ENCODE measurements at regions not wholly inside any gene's neighbourhood (a gene's known extent, or its start where the extent isn't known, plus 50 kb on each side); places are given as distances from the start of the nearest gene placed in this dataset.
"Not testable (repeated sequence)": the region's sequence is repeated elsewhere in the genome, so short reads cannot be mapped to it uniquely, and the experiment has no call there.

- TF ChIP-seq, protein P1, sequence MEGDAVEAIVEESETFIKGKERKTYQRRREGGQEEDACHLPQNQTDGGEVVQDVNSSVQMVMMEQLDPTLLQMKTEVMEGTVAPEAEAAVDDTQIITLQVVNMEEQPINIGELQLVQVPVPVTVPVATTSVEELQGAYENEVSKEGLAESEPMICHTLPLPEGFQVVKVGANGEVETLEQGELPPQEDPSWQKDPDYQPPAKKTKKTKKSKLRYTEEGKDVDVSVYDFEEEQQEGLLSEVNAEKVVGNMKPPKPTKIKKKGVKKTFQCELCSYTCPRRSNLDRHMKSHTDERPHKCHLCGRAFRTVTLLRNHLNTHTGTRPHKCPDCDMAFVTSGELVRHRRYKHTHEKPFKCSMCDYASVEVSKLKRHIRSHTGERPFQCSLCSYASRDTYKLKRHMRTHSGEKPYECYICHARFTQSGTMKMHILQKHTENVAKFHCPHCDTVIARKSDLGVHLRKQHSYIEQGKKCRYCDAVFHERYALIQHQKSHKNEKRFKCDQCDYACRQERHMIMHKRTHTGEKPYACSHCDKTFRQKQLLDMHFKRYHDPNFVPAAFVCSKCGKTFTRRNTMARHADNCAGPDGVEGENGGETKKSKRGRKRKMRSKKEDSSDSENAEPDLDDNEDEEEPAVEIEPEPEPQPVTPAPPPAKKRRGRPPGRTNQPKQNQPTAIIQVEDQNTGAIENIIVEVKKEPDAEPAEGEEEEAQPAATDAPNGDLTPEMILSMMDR (IDR thresholded peaks at IDR 0.05; ENCODE audit: low read depth, low read length, missing input control) = no peak
- TF ChIP-seq MAX (IDR thresholded peaks at IDR 0.05) = no peak
- no peak for TF ChIP-seq RXRA (IDR thresholded peaks at IDR 0.05)
These were observed 137.3 kb upstream of the FHL2 start (continued) for GRCh38 chr2:105536175-105536574.

DNA sequence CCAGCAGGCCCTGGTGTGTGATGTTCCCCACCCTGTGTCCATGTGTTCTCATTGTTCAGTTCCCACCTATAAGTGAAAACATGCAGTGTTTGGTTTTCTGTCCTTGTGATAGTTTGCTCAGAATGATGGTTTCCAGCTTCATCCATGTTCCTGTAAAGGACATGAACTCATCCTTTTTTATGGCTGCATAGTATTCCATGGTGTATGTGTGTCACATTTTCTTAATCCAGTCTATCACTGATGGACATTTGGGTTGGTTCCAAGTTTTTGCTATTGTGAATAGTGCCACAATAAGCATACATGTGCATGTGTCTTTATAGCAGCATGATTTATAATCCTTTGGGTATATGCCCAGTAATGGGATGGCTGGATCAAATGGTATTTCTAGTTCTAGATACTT lies 130.4 kb upstream of the FHL2 start:
- H3K36me3 ChIP-seq (ENCODE audit: control insufficient read depth in 4 of 4, insufficient read depth in 3 of 4, low read depth in 1 of 4, low read length in 3 of 4); DNase-seq (ENCODE audit: low spot score); H3K27ac ChIP-seq (ENCODE audit: low read depth in 1 of 2, low read length in 2 of 2); H3K9ac ChIP-seq (ENCODE audit: low read depth in 1 of 2, low read length in 2 of 2); H3K4me1 ChIP-seq (ENCODE audit: control insufficient read depth in 4 of 4, insufficient read depth in 4 of 4, low read length in 3 of 4); H3K27me3 ChIP-seq (ENCODE audit: control insufficient read depth in 4 of 4, insufficient read depth in 4 of 4, low read length in 3 of 4); H3K9me3 ChIP-seq (ENCODE audit: control insufficient read depth in 4 of 4, low read length in 3 of 4); H3K4me3 ChIP-seq (ENCODE audit: low read depth in 1 of 3, low read length in 3 of 3): not testable (repeated sequence)

DNA sequence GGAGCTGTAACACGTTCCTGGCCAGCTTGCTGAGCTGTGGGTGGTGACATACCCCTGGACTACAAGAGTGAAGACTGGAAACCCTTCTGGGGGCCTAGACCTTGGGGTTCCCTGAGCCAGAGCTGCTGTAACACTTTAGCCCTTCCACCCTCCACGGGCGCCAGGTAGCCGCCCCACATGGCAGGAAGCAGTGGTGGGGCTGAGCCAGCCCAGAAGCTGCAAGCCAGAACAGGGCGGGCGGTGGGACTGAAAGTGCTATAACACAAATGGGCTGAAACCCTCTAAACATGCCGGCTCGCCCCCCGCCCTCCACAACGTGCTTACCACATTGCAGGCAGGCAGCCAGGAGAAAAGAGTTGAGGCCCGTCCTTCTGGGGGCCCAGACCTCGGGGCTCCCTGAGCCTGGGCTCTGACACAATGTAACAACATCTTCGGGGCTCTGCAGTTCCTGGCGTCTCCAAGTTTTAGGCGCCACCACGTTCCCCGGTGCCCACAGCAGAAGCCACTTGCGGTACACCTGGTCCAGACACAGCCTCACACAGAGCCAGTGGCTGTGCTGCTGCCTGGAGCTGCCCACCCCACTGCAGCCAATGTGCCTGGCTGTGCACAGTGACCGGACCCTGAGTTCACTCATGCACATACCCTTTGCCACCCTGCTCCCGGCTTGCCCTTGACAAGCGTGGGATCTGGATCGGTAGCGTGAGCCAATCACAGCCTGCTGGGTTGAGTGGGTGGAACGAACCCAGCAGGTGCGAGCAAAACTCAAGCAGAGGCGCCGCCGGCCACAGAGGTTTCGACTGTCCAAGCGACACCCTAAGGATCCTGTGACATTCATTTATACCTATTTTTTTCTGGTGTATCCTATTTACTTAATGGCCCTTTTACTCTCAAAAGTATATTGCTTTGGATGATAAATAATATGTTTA lies 127.4 kb upstream of the FHL2 start:
- WGBS = 89% methylated on average over 30 of the region's 30 CpGs
- Histone ChIP-seq H3K9ac (ENCODE audit: low read depth in 1 of 2, low read length in 2 of 2) (no peak overlapping the region), H3K9me3 (ENCODE audit: control insufficient read depth in 4 of 4, low read length in 3 of 4) (peaks cover 0 to 6% (median 0%) of the 10 kb centered on the region in 4 donors), H3K27me3 (ENCODE audit: control insufficient read depth in 4 of 4, insufficient read depth in 4 of 4, low read length in 3 of 4) (no peaks in the 10 kb centered on the region), H3K36me3 (ENCODE audit: control insufficient read depth in 4 of 4, insufficient read depth in 3 of 4, low read depth in 1 of 4, low read length in 3 of 4) (no peaks in the 10 kb centered on the region), H3K27ac (ENCODE audit: low read depth in 1 of 2, low read length in 2 of 2) (no peak overlapping the region), H3K4me3 (ENCODE audit: low read depth in 1 of 3, low read length in 3 of 3) (no peak overlapping the region), H3K4me1 (ENCODE audit: control insufficient read depth in 4 of 4, insufficient read depth in 4 of 4, low read length in 3 of 4) (no peaks in the 10 kb centered on the region)
- TF ChIP-seq MAX (IDR thresholded peaks at IDR 0.05) (no peak), RAD21 (IDR thresholded peaks at IDR 0.05) (no peak), HNF4A (conservative IDR thresholded peaks at IDR 0.05) (no peak), YY1 (IDR thresholded peaks at IDR 0.05) (no peak), HNF4G (IDR thresholded peaks at IDR 0.05) (no peak), FOXA2 (IDR thresholded peaks at IDR 0.05) (no peak), NR2F2 (IDR thresholded peaks at IDR 0.05) (no peak), JUND (IDR thresholded peaks at IDR 0.05) (no peak)
- TF ChIP-seq, protein P1 (IDR thresholded peaks at IDR 0.05; ENCODE audit: low read depth, low read length, missing input control) = no peak
- TF ChIP-seq, protein P2, sequence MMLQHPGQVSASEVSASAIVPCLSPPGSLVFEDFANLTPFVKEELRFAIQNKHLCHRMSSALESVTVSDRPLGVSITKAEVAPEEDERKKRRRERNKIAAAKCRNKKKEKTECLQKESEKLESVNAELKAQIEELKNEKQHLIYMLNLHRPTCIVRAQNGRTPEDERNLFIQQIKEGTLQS (IDR thresholded peaks at IDR 0.05) = no peak
- TF ChIP-seq, protein P3, sequence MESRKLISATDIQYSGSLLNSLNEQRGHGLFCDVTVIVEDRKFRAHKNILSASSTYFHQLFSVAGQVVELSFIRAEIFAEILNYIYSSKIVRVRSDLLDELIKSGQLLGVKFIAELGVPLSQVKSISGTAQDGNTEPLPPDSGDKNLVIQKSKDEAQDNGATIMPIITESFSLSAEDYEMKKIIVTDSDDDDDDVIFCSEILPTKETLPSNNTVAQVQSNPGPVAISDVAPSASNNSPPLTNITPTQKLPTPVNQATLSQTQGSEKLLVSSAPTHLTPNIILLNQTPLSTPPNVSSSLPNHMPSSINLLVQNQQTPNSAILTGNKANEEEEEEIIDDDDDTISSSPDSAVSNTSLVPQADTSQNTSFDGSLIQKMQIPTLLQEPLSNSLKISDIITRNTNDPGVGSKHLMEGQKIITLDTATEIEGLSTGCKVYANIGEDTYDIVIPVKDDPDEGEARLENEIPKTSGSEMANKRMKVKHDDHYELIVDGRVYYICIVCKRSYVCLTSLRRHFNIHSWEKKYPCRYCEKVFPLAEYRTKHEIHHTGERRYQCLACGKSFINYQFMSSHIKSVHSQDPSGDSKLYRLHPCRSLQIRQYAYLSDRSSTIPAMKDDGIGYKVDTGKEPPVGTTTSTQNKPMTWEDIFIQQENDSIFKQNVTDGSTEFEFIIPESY (IDR thresholded peaks at IDR 0.05) = no peak
- TF ChIP-seq, protein P4, sequence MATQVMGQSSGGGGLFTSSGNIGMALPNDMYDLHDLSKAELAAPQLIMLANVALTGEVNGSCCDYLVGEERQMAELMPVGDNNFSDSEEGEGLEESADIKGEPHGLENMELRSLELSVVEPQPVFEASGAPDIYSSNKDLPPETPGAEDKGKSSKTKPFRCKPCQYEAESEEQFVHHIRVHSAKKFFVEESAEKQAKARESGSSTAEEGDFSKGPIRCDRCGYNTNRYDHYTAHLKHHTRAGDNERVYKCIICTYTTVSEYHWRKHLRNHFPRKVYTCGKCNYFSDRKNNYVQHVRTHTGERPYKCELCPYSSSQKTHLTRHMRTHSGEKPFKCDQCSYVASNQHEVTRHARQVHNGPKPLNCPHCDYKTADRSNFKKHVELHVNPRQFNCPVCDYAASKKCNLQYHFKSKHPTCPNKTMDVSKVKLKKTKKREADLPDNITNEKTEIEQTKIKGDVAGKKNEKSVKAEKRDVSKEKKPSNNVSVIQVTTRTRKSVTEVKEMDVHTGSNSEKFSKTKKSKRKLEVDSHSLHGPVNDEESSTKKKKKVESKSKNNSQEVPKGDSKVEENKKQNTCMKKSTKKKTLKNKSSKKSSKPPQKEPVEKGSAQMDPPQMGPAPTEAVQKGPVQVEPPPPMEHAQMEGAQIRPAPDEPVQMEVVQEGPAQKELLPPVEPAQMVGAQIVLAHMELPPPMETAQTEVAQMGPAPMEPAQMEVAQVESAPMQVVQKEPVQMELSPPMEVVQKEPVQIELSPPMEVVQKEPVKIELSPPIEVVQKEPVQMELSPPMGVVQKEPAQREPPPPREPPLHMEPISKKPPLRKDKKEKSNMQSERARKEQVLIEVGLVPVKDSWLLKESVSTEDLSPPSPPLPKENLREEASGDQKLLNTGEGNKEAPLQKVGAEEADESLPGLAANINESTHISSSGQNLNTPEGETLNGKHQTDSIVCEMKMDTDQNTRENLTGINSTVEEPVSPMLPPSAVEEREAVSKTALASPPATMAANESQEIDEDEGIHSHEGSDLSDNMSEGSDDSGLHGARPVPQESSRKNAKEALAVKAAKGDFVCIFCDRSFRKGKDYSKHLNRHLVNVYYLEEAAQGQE (IDR thresholded peaks at IDR 0.05) = no peak
- peak; percentile 30 for DNase-seq (ENCODE audit: low spot score)

All from liver (tissue), 8 donors.